GM18511 (cell line): ENCODE measurements at regions not wholly inside any gene's neighbourhood (a gene's known extent, or its start where the extent isn't known, plus 50 kb on each side); places are given as distances from the start of the nearest gene placed in this dataset.
A peak's percentile ranks its signal among the peaks of the same experiment; 100 is the strongest.

Experiments
- ATAC-seq: cut with Tn5 transposase; IDR thresholded peaks from one replicate; pipeline ENCODE4 v1.9.1; 2021; ENCODE audit warnings: mild to moderate bottlenecking, moderate library complexity; ENCODE audit not compliant: unreplicated experiment

GRCh38 chr4:13892739-13893105 lies 265.2 kb upstream of the BOD1L1 start:
- ATAC-seq = no peak

GRCh38 chr4:13893211-13893610 lies 265.7 kb upstream of the BOD1L1 start:
- ATAC-seq = no peak

GRCh38 chr4:13893987-13894386 lies 266.5 kb upstream of the BOD1L1 start:
- no peak for ATAC-seq

- no peak for ATAC-seq
These were observed 273.3 kb upstream of the BOD1L1 start for GRCh38 chr4:13900780-13901179.

- no peak for ATAC-seq
These were observed 274.6 kb upstream of the BOD1L1 start for GRCh38 chr4:13902146-13902545.

GRCh38 chr4:13903061-13903460 lies 275.5 kb upstream of the BOD1L1 start:
- ATAC-seq = no peak

GRCh38 chr4:13903901-13904300 lies 276.4 kb upstream of the BOD1L1 start:
- ATAC-seq = no peak

GRCh38 chr4:13905543-13905942 lies 278.0 kb upstream of the BOD1L1 start:
- no peak for ATAC-seq

GRCh38 chr4:13906727-13907126 lies 279.2 kb upstream of the BOD1L1 start:
- ATAC-seq = no peak

GRCh38 chr4:13907255-13907751 lies 279.8 kb upstream of the BOD1L1 start:
- ATAC-seq = no peak

GRCh38 chr4:13908455-13908854 lies 280.9 kb upstream of the BOD1L1 start:
- ATAC-seq = no peak

- ATAC-seq = no peak
These were observed 283.0 kb upstream of the BOD1L1 start for GRCh38 chr4:13910556-13910955.

- no peak for ATAC-seq
These were observed 283.7 kb upstream of the BOD1L1 start for GRCh38 chr4:13911256-13911655.

GRCh38 chr4:13912436-13912925 lies 285.0 kb upstream of the BOD1L1 start:
- ATAC-seq = no peak

- no peak for ATAC-seq
These were observed 285.4 kb upstream of the BOD1L1 start for GRCh38 chr4:13912966-13913365.

GRCh38 chr4:13917015-13917414 lies 289.5 kb upstream of the BOD1L1 start:
- no peak for ATAC-seq

- ATAC-seq = no peak
These were observed 290.6 kb upstream of the BOD1L1 start for GRCh38 chr4:13918110-13918509.

GRCh38 chr4:13918991-13919441 lies 291.5 kb upstream of the BOD1L1 start:
- ATAC-seq = no peak

GRCh38 chr4:13920111-13920875 lies 292.8 kb upstream of the BOD1L1 start:
- ATAC-seq = no peak

GRCh38 chr4:13920901-13921300 lies 293.4 kb upstream of the BOD1L1 start:
- ATAC-seq = no peak

- ATAC-seq = peak; percentile 42
These were observed 294.3 kb upstream of the BOD1L1 start for GRCh38 chr4:13921805-13922204.

- ATAC-seq = peak; percentile 71
These were observed 294.9 kb upstream of the BOD1L1 start for GRCh38 chr4:13922459-13922858.
